ENCODE measurements at regions not wholly inside any gene's neighbourhood (a gene's known extent, or its start where the extent isn't known, plus 50 kb on each side); places are given as distances from the start of the nearest gene placed in this dataset.

DNA sequence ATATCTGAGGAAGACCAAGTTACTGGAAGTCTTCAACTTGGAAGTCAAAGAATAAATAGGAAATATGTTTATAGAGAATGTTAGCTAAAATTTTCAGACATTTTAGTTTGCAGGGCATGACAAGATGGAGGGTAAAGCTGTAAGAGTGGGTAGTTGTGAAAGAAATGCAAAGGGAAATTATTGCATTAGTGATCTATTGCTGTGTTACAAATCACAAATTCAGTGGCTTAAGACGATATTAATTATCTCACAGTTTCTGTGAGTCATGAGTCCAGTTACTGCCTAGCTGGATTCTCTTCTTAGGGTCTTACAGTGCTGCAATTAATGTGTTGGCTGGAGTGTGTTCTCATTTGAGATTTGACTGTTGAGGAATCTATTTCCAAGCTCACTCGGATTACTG is 62.9 kb upstream of the CAMK2D start:
- TF ChIP-seq EZH2 (IDR thresholded peaks at IDR 0.05; ENCODE audit: low read length) = no peak
- TF ChIP-seq, protein P1, sequence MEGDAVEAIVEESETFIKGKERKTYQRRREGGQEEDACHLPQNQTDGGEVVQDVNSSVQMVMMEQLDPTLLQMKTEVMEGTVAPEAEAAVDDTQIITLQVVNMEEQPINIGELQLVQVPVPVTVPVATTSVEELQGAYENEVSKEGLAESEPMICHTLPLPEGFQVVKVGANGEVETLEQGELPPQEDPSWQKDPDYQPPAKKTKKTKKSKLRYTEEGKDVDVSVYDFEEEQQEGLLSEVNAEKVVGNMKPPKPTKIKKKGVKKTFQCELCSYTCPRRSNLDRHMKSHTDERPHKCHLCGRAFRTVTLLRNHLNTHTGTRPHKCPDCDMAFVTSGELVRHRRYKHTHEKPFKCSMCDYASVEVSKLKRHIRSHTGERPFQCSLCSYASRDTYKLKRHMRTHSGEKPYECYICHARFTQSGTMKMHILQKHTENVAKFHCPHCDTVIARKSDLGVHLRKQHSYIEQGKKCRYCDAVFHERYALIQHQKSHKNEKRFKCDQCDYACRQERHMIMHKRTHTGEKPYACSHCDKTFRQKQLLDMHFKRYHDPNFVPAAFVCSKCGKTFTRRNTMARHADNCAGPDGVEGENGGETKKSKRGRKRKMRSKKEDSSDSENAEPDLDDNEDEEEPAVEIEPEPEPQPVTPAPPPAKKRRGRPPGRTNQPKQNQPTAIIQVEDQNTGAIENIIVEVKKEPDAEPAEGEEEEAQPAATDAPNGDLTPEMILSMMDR (optimal IDR thresholded peaks at IDR 0.05 in 1 of 3, IDR thresholded peaks at IDR 0.05 in 1 of 3, conservative IDR thresholded peaks at IDR 0.05 in 1 of 3; ENCODE audit: extremely low read depth in 1 of 3, insufficient read depth in 2 of 3, low read length in 3 of 3) = no peak

Measured in keratinocyte (primary cell).